IMR-90 (cell line): ENCODE measurements at regions not wholly inside any gene's neighbourhood (a gene's known extent, or its start where the extent isn't known, plus 50 kb on each side); places are given as distances from the start of the nearest gene placed in this dataset.

ENCODE experiments used
- ATAC-seq: fragments of 200-7000 bp; cut with Tn5 transposase; 2 replicates; pipeline ENCODE4 v1.9.1; 2020; ENCODE audit warnings: low read depth, mild to moderate bottlenecking, moderate library complexity
- BruUV-seq: library from RNA; stranded (reverse); fragments of 400-500 nt; replicated peaks from 2 replicates; lab custom pipeline; 2021; lab: Mats Ljungman, UMichigan
- CTCF ChIA-PET: fragments of 300-600 bp; formaldehyde crosslinking; extraction: SDS; loops from one replicate; lab custom pipeline; 2021; ENCODE audit warnings: antibody characterized with exemption; lab: Yijun Ruan, JAX
- POLR2A ChIA-PET: fragments of 300-600 bp; sonication (Branson Sonifier 250); formaldehyde crosslinking; loops from one replicate; lab custom pipeline; 2022; ENCODE audit warnings: antibody characterized with exemption; ENCODE audit not compliant: unreplicated experiment; lab: Charles Lee
- DNase-seq: peaks from one replicate; pipeline ENCODE4 v3.0.0; 2013
- H2AFZ ChIP-seq: replicated peaks from 2 replicates; pipeline ENCODE3; 2013; ENCODE audit warnings: low read length, mild to moderate bottlenecking; ENCODE audit not compliant: poor library complexity
- H2AK5ac ChIP-seq: 2 replicates; pipeline ENCODE4 v1.6.1; 2013; ENCODE audit warnings: low read depth, low read length, inconsistent platforms
- H2AK9ac ChIP-seq: replicated peaks from 2 replicates; pipeline ENCODE3; 2013; ENCODE audit warnings: mild to moderate bottlenecking, low read depth, low read length, moderate library complexity; ENCODE audit not compliant: poor library complexity
- H2BK120ac ChIP-seq: 2 replicates; pipeline ENCODE4 v1.6.1; 2013; ENCODE audit warnings: low read depth, low read length, inconsistent platforms
- H2BK15ac ChIP-seq: 3 replicates; pipeline ENCODE4 v1.6.1; 2013; ENCODE audit warnings: low read depth, low read length, inconsistent platforms
- H2BK20ac ChIP-seq: 2 replicates; pipeline ENCODE4 v1.6.1; 2013; ENCODE audit warnings: low read depth, mild to moderate bottlenecking, inconsistent platforms, low read length, moderate library complexity
- H2BK5ac ChIP-seq: 2 replicates; pipeline ENCODE4 v1.6.1; 2013; ENCODE audit warnings: mild to moderate bottlenecking, low read depth, low read length, inconsistent platforms; ENCODE audit not compliant: poor library complexity, severe bottlenecking
- H3K14ac ChIP-seq: replicated peaks from 2 replicates; pipeline ENCODE4 v1.6.1; 2013; ENCODE audit warnings: low read depth, low read length, inconsistent platforms
- H3K18ac ChIP-seq: 2 replicates; pipeline ENCODE4 v1.6.1; 2013; ENCODE audit warnings: low read depth, low read length, control low read depth
- H3K23ac ChIP-seq: 2 replicates; pipeline ENCODE4 v1.6.1; 2013; ENCODE audit warnings: low read depth, low read length, inconsistent platforms
- H3K27ac ChIP-seq: 2 replicates; pipeline ENCODE4 v1.5.1; 2013; ENCODE audit warnings: mild to moderate bottlenecking, control low read depth, low read length; ENCODE audit not compliant: insufficient read depth
- H3K27me3 ChIP-seq: 2 replicates; pipeline ENCODE4 v1.6.1; 2013; ENCODE audit warnings: low read length; ENCODE audit not compliant: control insufficient read depth, insufficient read depth
- H3K36me3 ChIP-seq: 2 replicates; pipeline ENCODE4 v1.6.1; 2013; ENCODE audit warnings: low read length, mixed read lengths; ENCODE audit not compliant: control insufficient read depth, insufficient read depth
- H3K4ac ChIP-seq: 2 replicates; pipeline ENCODE4 v1.6.1; 2013; ENCODE audit warnings: low read depth, low read length, inconsistent platforms
- H3K4me1 ChIP-seq: 2 replicates; pipeline ENCODE4 v1.6.1; 2013; ENCODE audit warnings: low read length, mixed read lengths; ENCODE audit not compliant: control insufficient read depth, insufficient read depth
- H3K4me2 ChIP-seq: 2 replicates; pipeline ENCODE4 v1.6.1; 2013; ENCODE audit warnings: low read depth, mild to moderate bottlenecking, control low read depth, low read length, moderate library complexity
- H3K4me3 ChIP-seq: 2 replicates; pipeline ENCODE4 v1.5.1; 2013; ENCODE audit warnings: low read depth, mild to moderate bottlenecking, control low read depth, low read length, moderate library complexity; ENCODE audit not compliant: insufficient read depth
- H3K56ac ChIP-seq: 2 replicates; pipeline ENCODE4 v1.6.1; 2013; ENCODE audit warnings: low read length, inconsistent platforms; ENCODE audit not compliant: insufficient read depth; ENCODE audit errors: extremely low read depth
- H3K79me1 ChIP-seq, 2 experiments: 2 replicates each; pipeline ENCODE4 v1.6.1; 2013; ENCODE audit warnings: low read length in 2 of 2, inconsistent platforms in 1 of 2, low read depth in 1 of 2
- H3K9ac ChIP-seq: 2 replicates; pipeline ENCODE4 v1.6.1; 2013; ENCODE audit warnings: low read depth, low read length, control low read depth
- H3K9me1 ChIP-seq: 2 replicates; pipeline ENCODE4 v1.6.1; 2013; ENCODE audit warnings: low read length, inconsistent platforms; ENCODE audit not compliant: insufficient read depth
- H3K9me3 ChIP-seq: 2 replicates; pipeline ENCODE4 v1.6.1; 2013; ENCODE audit warnings: low read length; ENCODE audit not compliant: control insufficient read depth, insufficient read depth
- H4K20me1 ChIP-seq: 2 replicates; pipeline ENCODE4 v1.6.1; 2013; ENCODE audit warnings: low read length, inconsistent platforms; ENCODE audit not compliant: insufficient read depth
- H4K5ac ChIP-seq: 2 replicates; pipeline ENCODE4 v1.6.1; 2013; ENCODE audit warnings: mild to moderate bottlenecking, low read depth, low read length, control low read depth
- H4K8ac ChIP-seq, 2 experiments: 2 replicates each; pipeline ENCODE4 v1.6.1; 2013; ENCODE audit warnings: low read depth in 2 of 2, low read length in 2 of 2, control low read depth in 1 of 2, inconsistent platforms in 1 of 2
- H4K91ac ChIP-seq: 2 replicates; pipeline ENCODE4 v1.6.1; 2013; ENCODE audit warnings: low read depth, low read length, inconsistent platforms; ENCODE audit not compliant: insufficient read depth
- BHLHE40 ChIP-seq: fragments of 150-350 bp; IDR thresholded peaks from 2 replicates; pipeline ENCODE4 v1.6.1; 2016; ENCODE audit warnings: mild to moderate bottlenecking, low read depth, low read length
- CEBPB ChIP-seq: IDR thresholded peaks from 2 replicates; pipeline ENCODE4 v1.6.1; 2012; ENCODE audit warnings: low read depth, low read length, improper control_type of control experiment
- CHD1 ChIP-seq: IDR thresholded peaks from 2 replicates; pipeline ENCODE4 v1.6.1; 2012; ENCODE audit warnings: low read depth, low read length, improper control_type of control experiment
- CTCF ChIP-seq: conservative IDR thresholded peaks from 2 replicates; pipeline ENCODE4 v1.5.1; 2012; ENCODE audit warnings: mild to moderate bottlenecking, low read depth, low read length, improper control_type of control experiment
- FOS ChIP-seq: fragments of 150-350 bp; IDR thresholded peaks from 2 replicates; pipeline ENCODE4 v1.6.1; 2016; ENCODE audit warnings: low read depth, low read length
- MAFK ChIP-seq: IDR thresholded peaks from 2 replicates; pipeline ENCODE4 v1.6.1; 2012; ENCODE audit warnings: low read depth, low read length, improper control_type of control experiment
- MAZ ChIP-seq: IDR thresholded peaks from 2 replicates; pipeline ENCODE4 v1.6.1; 2012; ENCODE audit warnings: low read depth, mild to moderate bottlenecking, low read length, improper control_type of control experiment, moderate library complexity, borderline replicate concordance
- MXI1 ChIP-seq: IDR thresholded peaks from 2 replicates; pipeline ENCODE4 v1.6.1; 2012; ENCODE audit warnings: low read depth, mild to moderate bottlenecking, low read length, moderate library complexity, borderline replicate concordance
- NFE2L2 ChIP-seq: fragments of 150-350 bp; IDR thresholded peaks from 2 replicates; pipeline ENCODE4 v1.6.1; 2016; ENCODE audit warnings: low read depth, mild to moderate bottlenecking, low read length
- POLR2A ChIP-seq: IDR thresholded peaks from 2 replicates; pipeline ENCODE4 v1.6.1; 2012; ENCODE audit warnings: mild to moderate bottlenecking, low read depth, low read length
- RAD21 ChIP-seq: IDR thresholded peaks from 2 replicates; pipeline ENCODE4 v1.6.1; 2012; ENCODE audit warnings: low read length, improper control_type of control experiment
- RCOR1 ChIP-seq: IDR thresholded peaks from 2 replicates; pipeline ENCODE4 v1.6.1; 2012; ENCODE audit warnings: mild to moderate bottlenecking, low read length, improper control_type of control experiment; ENCODE audit not compliant: insufficient replicate concordance
- RFX5 ChIP-seq: IDR thresholded peaks from 2 replicates; pipeline ENCODE4 v1.8.0; 2012; ENCODE audit warnings: low read depth, mild to moderate bottlenecking, low read length, moderate library complexity
- SMC3 ChIP-seq: fragments of 150-350 bp; IDR thresholded peaks from 2 replicates; pipeline ENCODE4 v1.6.1; 2016; ENCODE audit warnings: low read depth, mild to moderate bottlenecking, antibody characterized with exemption, low read length, moderate library complexity
- USF2 ChIP-seq: fragments of 150-350 bp; IDR thresholded peaks from 2 replicates; pipeline ENCODE4 v1.6.1; 2017; ENCODE audit warnings: mild to moderate bottlenecking, antibody characterized with exemption, low read length, low read depth
- WGBS, 2 experiments: methylation state at CpG; one replicate each; pipeline versions ENCODE4 v1.1.5 to v1.1.7; 2013; ENCODE audit warnings: missing lambda C conversion rate in 2 of 2; ENCODE audit not compliant: insufficient read length in 1 of 2; ENCODE audit errors: extremely low coverage in 2 of 2; 5-methylcytosine and 5-hydroxymethylcytosine counted together
- dilution Hi-C: fragments of 300-500 bp; cut with HindIII; formaldehyde crosslinking; loops from one replicate; pipeline ENCODE4 v1.14.3; 2018; ENCODE audit warnings: low sequenced_read_pairs; ENCODE audit not compliant: unreplicated experiment
- in situ Hi-C: fragments of 300-500 bp; cut with MboI; formaldehyde crosslinking; loops from 3 replicates; pipeline ENCODE4 v1.14.3; 2019; ENCODE audit warnings: low sequenced_read_pairs, inconsistent platforms, mixed read lengths
- intact Hi-C: fragments of 100-400 bp; cut with micrococcal nuclease; formaldehyde crosslinking; loops from 2 replicates; pipeline ENCODE4 v1.10.0; 2022
- TF ChIP-seq, protein P1 (sequence below): fragments of 150-350 bp; IDR thresholded peaks from 2 replicates; pipeline ENCODE4 v1.6.1; 2016; ENCODE audit warnings: low read depth, mild to moderate bottlenecking, low read length, moderate library complexity, borderline replicate concordance

GRCh38 chr11:37984991-37985390, 1387.0 kb upstream of the RAG2 start:
- Histone ChIP-seq H4K20me1 (no peaks in the 10 kb centered on the region), H3K4me1 (no peaks in the 10 kb centered on the region), H3K27ac (no peak overlapping the region), H2BK15ac (no peak overlapping the region), H3K4me3 (no peak overlapping the region), H3K4me2 (no peak overlapping the region), H2AK9ac (no peak overlapping the region), H3K9ac (no peak overlapping the region), H4K91ac (no peak overlapping the region), H3K56ac (no peak overlapping the region), H3K18ac (no peak overlapping the region), H3K9me1 (no peaks in the 10 kb centered on the region), H3K27me3 (no peaks in the 10 kb centered on the region), H3K4ac (no peak overlapping the region), H2AFZ (no peak overlapping the region), H2BK5ac (no peak overlapping the region), H3K23ac (no peak overlapping the region), H3K36me3 (no peaks in the 10 kb centered on the region), H3K14ac (no peak overlapping the region), H4K5ac (no peak overlapping the region), H2BK120ac (no peak overlapping the region), H2AK5ac (no peak overlapping the region), H4K8ac (no peak overlapping the region), H3K79me1 (no peaks in the 10 kb centered on the region), H3K9me3 (no peaks in the 10 kb centered on the region), H2BK20ac (no peak overlapping the region)
- dilution Hi-C loops (no loop called here), in situ Hi-C loops (no loop called here), intact Hi-C loops (no loop called here)
- TF ChIP-seq MAZ: no peak
- TF ChIP-seq MXI1: no peak
- no peak for TF ChIP-seq POLR2A
- TF ChIP-seq SMC3: no peak
- TF ChIP-seq BHLHE40: no peak
- no peak for TF ChIP-seq CTCF
- TF ChIP-seq, protein P1, sequence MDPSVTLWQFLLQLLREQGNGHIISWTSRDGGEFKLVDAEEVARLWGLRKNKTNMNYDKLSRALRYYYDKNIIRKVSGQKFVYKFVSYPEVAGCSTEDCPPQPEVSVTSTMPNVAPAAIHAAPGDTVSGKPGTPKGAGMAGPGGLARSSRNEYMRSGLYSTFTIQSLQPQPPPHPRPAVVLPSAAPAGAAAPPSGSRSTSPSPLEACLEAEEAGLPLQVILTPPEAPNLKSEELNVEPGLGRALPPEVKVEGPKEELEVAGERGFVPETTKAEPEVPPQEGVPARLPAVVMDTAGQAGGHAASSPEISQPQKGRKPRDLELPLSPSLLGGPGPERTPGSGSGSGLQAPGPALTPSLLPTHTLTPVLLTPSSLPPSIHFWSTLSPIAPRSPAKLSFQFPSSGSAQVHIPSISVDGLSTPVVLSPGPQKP: no peak
- TF ChIP-seq NFE2L2: no peak
- TF ChIP-seq CHD1: no peak
- TF ChIP-seq RCOR1: no peak
- TF ChIP-seq MAFK: no peak
- TF ChIP-seq CEBPB: no peak
- no peak for TF ChIP-seq USF2
- no peak for TF ChIP-seq RFX5
- no peak for TF ChIP-seq RAD21
- no peak for TF ChIP-seq FOS
- no peak for DNase-seq
- no TSS peak for BruUV-seq
- no CpG with 5 or more reads among the region's 1 CpG for WGBS, 2 experiments
- ChIA-PET CTCF (no interaction called here), POLR2A (no interaction called here)
- ATAC-seq: no peak
